ENCODE measurements at regions not wholly inside any gene's neighbourhood (a gene's known extent, or its start where the extent isn't known, plus 50 kb on each side); places are given as distances from the start of the nearest gene placed in this dataset.

DNA sequence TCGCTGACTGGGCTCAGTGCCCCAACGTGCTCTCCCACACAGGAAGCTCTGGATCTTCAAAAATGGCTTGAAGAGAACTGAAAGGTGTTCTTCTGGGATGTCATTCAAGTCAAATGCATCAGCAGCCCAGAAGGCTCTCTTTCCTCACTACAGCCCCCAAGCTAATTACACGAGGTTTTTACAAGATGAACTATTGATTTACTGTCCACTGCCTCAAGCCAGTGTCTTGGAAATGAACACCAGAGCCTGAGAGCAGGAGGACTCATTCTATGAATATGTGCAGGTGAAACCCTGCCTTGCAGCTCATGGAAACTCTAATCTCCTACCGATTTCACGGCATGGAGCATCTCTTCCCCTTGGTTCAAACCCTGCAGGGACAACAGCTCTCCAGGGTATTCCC, 98.9 kb upstream of the CST7 start:
- TF ChIP-seq EP300 (IDR thresholded peaks at IDR 0.05; ENCODE audit: low read depth) (no peak), POLR2A (IDR thresholded peaks at IDR 0.05) (no peak), POLR2AphosphoS5 (IDR thresholded peaks at IDR 0.05) (no peak)
- TF ChIP-seq, protein P1, sequence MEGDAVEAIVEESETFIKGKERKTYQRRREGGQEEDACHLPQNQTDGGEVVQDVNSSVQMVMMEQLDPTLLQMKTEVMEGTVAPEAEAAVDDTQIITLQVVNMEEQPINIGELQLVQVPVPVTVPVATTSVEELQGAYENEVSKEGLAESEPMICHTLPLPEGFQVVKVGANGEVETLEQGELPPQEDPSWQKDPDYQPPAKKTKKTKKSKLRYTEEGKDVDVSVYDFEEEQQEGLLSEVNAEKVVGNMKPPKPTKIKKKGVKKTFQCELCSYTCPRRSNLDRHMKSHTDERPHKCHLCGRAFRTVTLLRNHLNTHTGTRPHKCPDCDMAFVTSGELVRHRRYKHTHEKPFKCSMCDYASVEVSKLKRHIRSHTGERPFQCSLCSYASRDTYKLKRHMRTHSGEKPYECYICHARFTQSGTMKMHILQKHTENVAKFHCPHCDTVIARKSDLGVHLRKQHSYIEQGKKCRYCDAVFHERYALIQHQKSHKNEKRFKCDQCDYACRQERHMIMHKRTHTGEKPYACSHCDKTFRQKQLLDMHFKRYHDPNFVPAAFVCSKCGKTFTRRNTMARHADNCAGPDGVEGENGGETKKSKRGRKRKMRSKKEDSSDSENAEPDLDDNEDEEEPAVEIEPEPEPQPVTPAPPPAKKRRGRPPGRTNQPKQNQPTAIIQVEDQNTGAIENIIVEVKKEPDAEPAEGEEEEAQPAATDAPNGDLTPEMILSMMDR (IDR thresholded peaks at IDR 0.05), result no peak

Data from transverse colon (tissue), 4 donors.